NCI-H510A treated with DMSO at 0.1 percent for 48 hours (cell line): ENCODE measurements at regions not wholly inside any gene's neighbourhood (a gene's known extent, or its start where the extent isn't known, plus 50 kb on each side); places are given as distances from the start of the nearest gene placed in this dataset.
"Not testable (repeated sequence)": the region's sequence is repeated elsewhere in the genome, so short reads cannot be mapped to it uniquely, and the experiment has no call there.

Source experiments
- DNase-seq: peaks from one replicate; lab custom pipeline; 2025; lab: John Stamatoyannopoulos, UW

DNA sequence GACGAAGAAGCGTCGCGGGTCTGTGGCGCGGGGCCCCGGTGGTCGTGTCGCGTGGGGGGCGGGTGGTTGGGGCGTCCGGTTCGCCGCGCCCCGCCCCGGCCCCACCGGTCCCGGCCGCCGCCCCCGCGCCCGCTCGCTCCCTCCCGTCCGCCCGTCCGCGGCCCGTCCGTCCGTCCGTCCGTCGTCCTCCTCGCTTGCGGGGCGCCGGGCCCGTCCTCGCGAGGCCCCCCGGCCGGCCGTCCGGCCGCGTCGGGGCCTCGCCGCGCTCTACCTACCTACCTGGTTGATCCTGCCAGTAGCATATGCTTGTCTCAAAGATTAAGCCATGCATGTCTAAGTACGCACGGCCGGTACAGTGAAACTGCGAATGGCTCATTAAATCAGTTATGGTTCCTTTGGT, 1533.5 kb upstream of the TPTE start:
- DNase-seq = not testable (repeated sequence)

- peak; percentile 31 for DNase-seq
Measured at GRCh38 chr21:8988696-8989095, 1532.7 kb upstream of the TPTE start.

- peak; percentile 42 for DNase-seq
Measured at GRCh38 chr21:8989261-8989711, 1532.1 kb upstream of the TPTE start.

- DNase-seq = peak; percentile 47
Measured at GRCh38 chr21:8989721-8990325, 1531.6 kb upstream of the TPTE start.

DNA sequence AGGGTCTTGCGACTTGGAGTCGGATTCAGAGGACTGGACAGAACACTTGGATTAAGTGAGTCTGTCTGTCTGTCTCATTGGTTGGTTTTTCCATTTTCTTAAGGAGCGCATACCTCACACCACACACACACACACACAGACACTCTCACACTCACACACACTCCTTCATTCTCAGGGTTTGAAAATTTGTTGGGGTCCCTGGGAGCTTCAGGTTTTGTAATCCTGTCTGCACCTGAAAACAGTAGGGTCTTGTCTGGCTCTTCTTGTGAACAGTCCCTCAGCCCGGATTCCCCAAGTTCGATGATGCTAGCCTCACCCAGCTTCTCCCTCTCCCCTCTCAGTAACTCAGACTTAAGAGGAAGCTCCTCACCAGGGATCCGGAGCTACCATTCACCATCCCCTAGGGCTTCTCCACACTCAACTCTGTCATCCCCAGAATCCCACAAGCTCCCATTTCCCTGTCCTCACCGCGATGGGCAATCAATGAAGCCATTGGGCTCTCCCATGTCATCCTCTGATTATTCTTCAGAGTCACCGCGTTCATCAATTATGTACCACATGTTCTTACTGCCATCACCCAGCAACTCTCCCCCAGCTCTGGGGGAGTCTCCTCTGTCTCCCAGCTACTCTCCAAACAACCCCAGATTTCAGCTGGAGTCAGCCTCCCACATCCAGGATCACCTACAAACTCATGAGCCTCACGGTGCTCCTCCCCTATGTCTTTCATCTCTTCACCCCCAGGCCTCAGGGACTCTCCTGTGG, 1530.9 kb upstream of the TPTE start:
- DNase-seq = peak; percentile 43

DNA sequence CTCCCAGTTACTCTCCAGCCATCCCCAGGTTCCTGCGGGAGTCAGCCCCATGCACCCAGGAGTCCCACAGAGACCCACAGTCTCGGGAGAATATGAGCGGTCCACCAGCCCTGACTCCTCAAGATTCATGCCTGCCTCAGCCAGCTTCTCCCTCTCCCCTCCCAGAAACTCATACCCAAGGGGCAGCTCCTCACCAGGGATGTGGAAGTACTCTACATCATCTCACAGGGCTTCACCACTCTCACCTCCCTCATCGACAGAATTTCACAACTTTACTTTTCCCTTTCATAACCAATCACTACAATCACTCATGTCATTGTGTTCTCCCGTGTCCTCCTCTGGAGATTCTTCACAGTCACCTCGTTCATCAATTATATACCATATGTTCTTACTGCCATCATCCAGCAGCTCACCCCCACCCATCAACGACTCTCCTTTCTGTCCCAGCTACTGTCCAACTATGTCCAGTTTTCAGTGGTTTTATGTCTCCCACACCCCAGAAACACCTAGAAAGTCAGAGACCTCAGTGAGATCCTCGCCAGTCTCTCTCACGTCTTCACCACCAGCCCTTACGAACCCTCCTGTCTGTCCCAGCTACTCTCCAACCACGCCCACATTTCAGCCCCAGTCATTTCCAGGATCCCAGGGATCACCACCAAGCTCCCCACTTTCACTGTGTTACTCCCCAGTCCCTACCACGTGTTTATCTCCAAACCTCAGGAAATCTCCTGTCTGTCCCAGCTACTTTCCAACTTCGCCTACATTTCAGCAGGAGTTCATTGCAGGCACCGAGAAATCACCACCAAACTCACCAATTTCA, 1530.1 kb upstream of the TPTE start:
- DNase-seq = peak; percentile 57

GRCh38 chr21:8991968-8992621, 1529.3 kb upstream of the TPTE start:
- DNase-seq = peak; percentile 36

- DNase-seq = peak; percentile 58
Measured at GRCh38 chr21:8992731-8993174, 1528.6 kb upstream of the TPTE start.

DNA sequence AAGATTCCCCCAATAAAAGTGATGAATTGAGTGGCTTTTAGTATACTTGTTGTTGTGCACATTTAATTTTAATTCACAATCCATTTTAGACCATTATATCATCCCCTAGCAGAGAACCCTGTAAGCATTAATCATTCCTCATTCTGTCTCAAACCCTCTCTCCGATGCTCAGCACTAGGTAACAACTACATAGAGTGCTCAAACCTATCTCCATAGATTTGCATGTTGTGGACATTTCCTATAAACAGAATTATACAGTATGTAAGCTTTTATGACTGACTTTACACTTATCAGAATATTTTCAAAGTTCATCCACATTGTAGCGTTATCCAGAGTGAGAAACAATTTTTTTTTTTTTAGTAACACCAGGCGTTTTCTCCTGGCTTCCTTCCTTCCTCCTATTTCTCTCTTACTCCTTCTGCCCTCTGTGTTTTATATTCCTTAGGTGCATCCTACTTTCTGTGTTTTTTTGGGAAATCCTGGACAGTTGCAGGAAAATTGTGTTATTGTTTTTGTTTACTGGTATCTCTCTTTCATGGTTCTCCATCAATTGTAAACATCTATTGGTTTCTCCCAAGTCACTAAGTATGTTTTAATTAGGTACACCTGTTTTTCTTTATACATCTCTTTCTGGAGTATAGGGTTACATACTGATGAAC, 1528.0 kb upstream of the TPTE start:
- DNase-seq = peak; percentile 74

- peak; percentile 21 for DNase-seq
Measured at GRCh38 chr21:8993943-8994639, 1527.3 kb upstream of the TPTE start.

DNA sequence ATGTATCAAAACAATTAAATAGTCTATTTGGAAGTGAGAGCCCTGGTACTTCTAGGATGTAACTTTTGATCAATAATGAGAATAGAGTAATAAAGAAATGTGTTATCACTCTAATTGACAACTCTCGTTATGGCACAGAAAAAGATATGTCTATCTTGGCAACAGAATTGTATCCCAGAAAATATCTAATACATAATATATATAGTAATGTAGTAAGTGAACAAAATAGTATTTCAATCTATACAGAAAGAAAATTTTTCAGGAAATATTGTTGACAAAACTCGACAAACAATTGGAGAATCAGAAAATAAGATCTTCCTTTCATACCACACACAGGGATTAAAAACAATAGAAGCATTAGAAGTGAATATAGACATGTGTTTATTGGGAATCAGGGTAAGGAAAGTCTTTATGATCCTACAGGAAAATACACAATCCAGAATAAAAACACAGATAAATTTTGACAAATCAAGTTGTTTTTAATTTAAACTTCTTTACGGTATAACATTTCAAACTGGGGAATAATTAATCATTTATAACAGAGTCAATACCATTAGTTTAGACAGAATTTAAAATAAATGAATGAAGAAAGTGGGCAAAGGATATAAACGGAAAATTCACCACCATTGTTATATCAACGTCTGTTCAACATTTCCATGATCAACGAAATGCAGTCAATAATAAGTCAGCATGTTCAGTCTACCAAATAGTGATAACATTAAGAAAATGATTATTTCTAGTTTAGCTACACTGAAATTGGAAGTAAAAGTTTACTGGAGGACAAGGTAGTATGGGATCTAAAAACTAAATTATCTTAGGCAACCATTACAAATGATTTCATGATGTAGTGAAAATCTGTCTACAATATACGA, 1526.5 kb upstream of the TPTE start:
- peak; percentile 77 for DNase-seq

GRCh38 chr21:8996487-8996968, 1524.9 kb upstream of the TPTE start:
- DNase-seq = not testable (repeated sequence)

DNA sequence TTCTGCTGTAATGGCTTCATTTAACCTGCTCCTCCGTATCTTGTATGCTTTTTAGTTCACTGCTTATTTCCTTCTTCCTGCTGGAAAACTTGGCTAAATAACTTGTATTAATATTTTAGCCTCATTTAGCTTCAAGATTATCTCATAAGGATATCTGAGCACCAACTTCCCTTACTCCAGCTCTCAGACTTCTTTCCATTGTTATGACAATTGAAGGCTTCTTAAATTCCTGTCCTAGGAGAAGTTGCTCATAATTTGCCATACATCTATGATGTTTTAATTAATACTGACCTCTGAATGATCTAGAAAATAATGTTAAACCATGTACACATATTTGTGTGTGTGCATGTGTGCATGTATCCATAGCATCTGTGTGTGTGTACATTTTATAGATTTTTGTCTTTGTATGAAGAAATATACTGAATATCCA, 1524.4 kb upstream of the TPTE start:
- no peak for DNase-seq

DNA sequence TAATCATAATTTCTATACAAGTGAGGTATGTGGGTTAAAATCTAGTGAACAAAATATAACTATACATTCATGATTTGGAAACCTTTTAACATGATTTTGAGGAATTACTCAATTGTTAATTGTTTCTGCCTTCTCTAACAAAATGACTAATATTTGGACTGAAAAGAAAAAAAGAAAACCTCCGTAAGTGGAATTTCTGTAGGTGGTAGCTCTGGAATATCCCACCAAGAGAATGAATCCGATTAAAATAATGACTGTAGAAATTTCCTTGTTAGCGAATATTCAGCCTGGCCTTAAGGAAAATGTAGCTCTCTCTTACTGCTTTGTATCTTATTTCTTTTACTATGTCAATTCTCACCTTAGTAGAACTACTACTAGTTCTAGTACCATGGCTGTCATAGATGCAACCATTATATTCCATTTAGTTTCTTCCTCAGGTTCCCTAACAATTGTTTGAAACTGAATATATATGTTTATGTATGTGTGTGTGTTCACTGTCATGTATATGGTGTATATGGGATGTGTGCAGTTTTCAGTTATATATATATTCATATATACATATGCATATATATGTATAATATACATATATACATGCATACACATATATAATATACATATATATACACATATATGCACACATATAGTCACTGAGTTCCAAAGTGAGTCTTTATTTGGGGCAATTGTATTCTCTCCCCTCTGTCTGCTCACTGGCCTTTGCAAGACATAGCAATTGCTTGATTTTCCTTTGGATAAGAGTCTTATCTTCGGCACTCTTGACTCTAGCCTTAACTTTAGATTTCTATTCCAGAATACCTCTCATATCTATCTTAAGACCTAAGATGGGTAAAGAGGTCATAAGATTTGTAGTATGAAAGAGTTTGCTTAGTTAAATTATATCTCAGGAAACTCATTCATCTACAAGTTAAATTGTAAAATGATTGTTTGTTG, 1523.7 kb upstream of the TPTE start:
- peak; percentile 11 for DNase-seq

DNA sequence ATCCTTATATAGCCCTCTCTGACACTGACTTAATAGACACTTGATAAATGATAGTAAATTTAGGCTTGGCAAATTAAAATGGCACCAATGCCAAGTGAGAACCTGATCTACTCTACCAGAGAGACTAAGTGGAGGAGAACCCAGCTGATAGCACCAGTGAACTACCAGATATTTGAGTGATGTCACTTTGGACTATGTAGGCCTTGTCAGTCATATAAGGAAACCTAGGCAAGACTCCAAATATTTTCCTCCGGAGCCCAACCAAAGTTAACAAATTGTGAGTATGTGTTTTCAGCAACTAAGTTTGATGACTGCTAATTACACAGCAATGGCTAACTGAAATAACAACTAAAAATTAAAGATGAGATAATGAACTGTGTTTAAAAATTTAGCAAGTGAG, 1522.9 kb upstream of the TPTE start:
- peak; percentile 29 for DNase-seq

GRCh38 chr21:8998946-8999681, 1522.3 kb upstream of the TPTE start:
- DNase-seq = peak; percentile 39

GRCh38 chr21:9000132-9000531, 1521.3 kb upstream of the TPTE start:
- DNase-seq = not testable (repeated sequence)

DNA sequence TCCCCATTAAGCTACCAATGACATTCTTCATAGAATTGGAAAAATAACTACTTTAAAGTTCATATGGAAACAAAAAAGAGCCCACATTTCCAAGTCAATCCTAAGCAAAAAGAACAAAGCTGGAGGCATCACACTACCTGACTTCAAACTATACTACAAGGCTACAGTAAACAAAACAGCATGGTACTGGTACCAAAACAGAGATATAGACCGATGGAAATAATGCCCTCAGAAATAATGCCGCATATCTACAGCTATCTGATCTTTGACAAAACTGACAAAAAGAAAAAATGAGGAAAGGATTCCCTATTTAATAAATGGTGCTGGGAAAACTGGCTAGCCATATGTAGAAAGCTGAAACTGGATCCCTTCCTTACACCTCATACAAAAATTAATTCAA, 1520.7 kb upstream of the TPTE start:
- DNase-seq = not testable (repeated sequence)
